Spleen (tissue), 7 donors: ENCODE measurements at regions not wholly inside any gene's neighbourhood (a gene's known extent, or its start where the extent isn't known, plus 50 kb on each side); places are given as distances from the start of the nearest gene placed in this dataset.

Experiments used
- CTCF ChIP-seq, 11 experiments: fragments of 200-600 bp in 7 of 11; fragments of 450-650 bp in 4 of 11; sonication (generic) in 4 of 11; IDR thresholded peaks in 8 of 11; conservative IDR thresholded peaks in 3 of 11; 1 replicate in 7 of 11; 2 replicates in 4 of 11; pipeline versions ENCODE4 v1.4.0 to v1.8.0; 2016 to 2021; ENCODE audit warnings: antibody characterized with exemption in 11 of 11, inconsistent platforms in 4 of 11, mild to moderate bottlenecking in 1 of 11
- POLR2A ChIP-seq, 3 donors: fragments of 450-650 bp; IDR thresholded peaks; one replicate each; pipeline ENCODE4 v1.5.1; 2017; ENCODE audit warnings: antibody characterized with exemption in 3 of 3, mild to moderate bottlenecking in 1 of 3
- donor health status: DM: no; HTN: no; CAD: no; lungs with moderate emphysema.
- donor health status: DM: no; HTN: no; CAD: no.
- donor health status: DM: no; HTN: no; CAD: no.

- no peak for TF ChIP-seq CTCF (IDR thresholded peaks at IDR 0.05 in 8 of 11, conservative IDR thresholded peaks at IDR 0.05 in 3 of 11)
- TF ChIP-seq POLR2A (IDR thresholded peaks at IDR 0.05), result no peak
These were observed 62.3 kb upstream of the RIOK2 start for GRCh38 chr5:97245386-97245785.
